Right forelimb (tissue), 1 donor: ENCODE measurements at regions not wholly inside any gene's neighbourhood (a gene's known extent, or its start where the extent isn't known, plus 50 kb on each side); places are given as distances from the start of the nearest gene placed in this dataset.
"Not testable (repeated sequence)": the region's sequence is repeated elsewhere in the genome, so short reads cannot be mapped to it uniquely, and the experiment has no call there.

Experiments
- DNase-seq: peaks from one replicate; pipeline ENCODE4 v3.0.0-alpha.2; 2018

DNA sequence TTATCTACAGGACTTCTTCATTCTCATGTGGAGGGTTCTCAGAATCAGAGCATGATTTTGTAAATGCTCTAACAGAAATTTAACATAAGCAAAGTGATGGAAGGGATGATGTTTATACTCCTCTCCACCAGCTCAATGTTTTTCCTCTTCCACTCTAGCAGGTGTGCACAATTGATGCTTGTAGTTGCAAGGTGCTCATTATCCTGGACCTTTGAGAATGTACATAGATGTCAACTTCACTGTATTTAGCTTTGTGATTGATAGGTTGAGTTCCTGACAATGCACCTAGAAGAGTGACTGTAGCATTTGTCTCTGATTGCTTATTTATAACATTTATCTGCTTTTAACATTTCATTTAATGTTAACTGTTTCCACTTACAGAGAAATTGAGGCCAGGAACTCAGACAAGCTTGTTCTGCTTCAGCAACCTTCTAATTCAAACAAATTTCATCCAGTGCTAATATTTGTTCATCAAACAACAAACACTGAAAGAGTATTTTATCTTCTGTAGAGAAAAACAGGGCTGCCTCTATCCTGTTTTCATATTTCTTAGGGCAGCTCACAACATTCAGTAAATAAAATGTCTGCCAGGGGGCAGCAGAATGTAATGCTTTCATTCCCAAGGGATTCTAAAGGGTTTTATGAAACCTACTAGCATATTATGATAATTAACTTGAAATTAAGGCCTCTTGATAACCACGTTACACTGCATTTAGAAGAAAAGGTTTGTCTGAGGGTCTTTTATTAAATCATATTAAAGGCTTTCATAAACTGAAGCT is 127.9 kb upstream of the NOL4 start:
- DNase-seq = no peak

DNA sequence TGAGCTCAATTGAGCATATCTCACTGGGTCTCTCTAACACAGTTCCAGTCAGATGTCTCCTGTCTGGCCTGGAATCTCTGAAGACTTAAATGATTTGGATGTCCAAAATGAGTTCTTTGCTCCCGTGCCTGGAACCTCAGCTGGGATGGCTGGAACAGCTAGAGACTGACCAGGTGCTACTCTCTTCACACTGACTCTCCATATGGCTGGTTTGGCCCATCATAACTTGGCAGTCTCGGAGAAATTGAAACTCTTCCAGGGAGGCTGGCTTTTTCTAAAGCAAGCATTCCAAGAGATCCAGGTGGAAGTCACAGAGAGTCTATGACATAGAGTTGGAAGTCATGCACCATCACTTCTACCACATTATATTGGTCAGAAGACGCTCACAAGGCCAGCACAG is 129.6 kb upstream of the NOL4 start:
- DNase-seq = no peak

DNA sequence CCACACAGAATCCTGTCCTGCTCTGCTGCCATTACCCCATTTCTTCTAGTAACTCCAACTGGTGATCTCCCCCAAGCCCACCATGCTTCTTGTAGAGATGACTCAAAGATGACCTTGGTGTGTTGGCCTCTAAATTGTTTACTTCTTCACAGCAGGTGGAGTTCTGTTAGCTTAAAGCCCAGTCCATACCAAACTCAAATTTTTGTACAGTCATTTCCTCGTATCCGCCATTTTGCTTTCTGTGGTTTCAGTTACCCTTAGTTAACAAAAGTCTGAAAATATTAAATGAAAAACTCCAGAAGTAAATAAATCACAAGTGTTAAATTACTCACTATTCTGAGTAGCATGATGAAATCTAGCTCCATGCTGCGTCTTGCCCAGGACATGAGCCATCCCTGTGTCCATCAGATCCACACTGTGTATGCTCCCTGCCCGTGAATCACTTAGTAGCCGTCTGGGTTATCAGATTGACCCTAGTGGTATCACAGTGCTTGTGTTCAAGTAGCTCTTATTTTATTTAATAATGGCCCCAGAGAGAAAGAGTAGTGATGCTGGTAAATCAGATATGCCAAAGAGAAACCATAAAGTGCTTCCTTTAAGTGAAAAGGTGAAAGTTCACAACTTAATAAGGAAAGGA is 133.3 kb upstream of the NOL4 start:
- no peak for DNase-seq

DNA sequence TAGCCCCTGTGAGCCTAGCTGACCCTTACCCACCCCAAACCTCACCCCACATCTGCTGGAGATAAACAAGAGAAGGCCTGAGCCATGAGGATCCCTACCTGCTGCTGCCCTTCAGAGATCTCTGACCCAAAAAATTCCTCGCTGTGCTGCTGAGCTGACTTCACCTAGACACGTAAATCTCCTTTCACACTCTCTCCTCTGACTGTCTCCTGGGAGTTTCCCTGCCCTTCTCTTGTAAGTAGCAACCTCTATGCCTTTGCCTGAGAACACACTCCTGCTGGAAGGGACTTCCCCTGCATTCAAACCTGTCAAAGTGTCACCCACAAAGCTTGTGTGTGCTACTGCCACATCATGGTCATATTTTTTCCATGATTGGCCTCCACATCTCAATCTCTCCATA is 134.2 kb upstream of the NOL4 start:
- DNase-seq = no peak

DNA sequence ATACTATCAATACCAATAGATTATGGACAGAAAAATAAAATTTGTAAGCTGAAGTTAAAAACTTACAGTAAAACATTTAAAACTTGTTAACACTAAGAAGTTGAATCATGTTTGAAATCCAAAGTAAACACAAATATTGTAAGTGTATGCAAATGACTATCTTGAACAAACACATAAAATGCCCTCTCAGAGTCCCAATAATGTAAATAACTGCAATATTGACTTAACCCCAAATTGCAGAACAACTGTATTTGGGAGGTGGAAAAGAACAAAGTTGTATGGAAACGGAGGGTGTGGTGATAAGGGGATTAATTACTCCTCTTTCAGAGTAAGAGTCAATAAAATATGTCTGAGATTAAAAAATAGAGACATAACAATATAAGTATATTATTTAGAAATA is 140.0 kb upstream of the NOL4 start:
- no peak for DNase-seq

DNA sequence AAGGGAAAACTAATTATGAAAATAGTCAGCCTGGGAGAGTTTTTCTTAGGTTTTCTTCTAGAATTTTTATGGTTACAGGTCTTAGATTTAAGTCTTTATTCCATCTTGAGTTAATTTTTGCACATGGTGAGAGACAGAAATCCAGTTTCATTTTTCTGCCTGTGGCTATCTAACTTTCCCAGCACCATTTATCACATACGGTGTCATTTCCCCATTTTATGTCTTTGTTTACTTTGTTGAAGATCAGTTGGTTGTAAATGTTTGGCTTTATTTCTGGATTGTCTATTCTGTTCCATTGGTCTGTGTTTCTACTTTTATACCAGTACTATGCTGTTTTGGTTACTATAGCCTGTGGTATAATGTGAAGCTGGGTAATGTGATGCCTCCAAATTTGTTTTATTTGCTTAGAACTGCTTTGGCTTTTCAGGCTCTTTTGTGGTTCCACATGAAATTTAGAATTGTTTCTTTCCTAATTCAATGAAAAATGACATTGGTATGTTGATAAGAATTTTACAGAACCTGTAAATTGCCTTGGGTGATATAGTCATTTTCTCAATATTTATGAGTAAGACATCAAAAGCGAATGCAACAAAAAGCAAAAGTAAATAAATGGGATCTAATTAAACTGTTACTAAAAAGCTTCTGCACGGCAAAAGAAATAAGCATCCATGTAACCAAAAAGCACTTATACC is 146.1 kb upstream of the NOL4 start:
- no peak for DNase-seq

DNA sequence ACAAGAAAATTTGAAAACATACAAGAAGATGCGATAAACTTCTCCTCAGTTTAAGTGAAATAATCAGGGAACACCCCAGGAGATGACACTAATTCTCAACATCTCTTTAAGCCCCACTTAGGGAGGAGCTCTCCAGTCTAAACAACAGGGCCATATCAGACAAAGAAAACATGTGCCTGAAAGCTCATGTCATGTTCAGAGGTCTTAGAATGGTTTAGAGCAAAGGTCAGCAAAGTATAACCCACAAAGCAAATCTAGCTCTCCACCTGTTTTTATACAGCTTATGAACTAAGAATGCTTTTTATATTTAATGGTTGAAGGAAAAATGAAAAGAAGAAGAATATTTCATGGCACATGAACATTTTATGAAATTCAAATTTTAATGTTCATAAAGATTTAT is 155.6 kb upstream of the NOL4 start:
- no peak for DNase-seq

DNA sequence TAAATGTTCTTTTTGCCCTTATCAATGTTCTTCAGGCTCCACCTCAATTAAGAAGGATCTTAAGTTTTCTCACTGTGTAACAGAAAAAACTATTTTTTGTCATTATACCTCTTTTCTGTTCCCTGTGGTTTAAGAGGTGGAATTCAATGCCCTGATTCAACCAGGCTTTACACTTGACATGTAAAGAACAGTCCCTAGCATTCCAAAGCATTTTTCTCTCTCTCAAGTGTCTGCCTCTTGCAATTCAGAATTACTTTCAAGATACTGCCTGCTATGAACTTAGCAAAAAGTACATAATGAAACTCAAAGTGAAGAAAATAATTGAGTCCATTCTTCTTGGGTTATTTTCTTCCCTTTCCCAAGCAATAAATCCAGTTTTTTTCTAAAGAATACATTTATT is 160.6 kb upstream of the NOL4 start:
- DNase-seq = no peak

DNA sequence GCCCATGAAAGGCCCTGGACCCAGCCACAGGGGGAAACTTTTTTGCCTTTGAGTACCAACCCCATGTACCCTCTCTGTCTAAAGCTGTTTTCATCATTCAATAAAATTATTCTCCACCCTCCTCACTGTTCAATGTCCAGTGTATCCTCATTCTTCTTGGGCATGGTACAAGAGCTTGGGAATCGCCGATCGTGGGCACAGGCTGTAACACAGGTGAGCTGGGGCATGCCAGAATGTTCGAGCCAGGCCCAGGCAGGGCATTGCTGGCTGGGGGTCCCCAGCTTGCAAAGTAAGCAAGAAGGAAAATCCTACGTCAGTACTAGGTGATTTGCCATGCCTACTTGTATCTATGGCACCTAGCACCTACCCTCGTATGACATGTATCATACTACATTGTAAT is 162.1 kb upstream of the NOL4 start:
- no peak for DNase-seq

DNA sequence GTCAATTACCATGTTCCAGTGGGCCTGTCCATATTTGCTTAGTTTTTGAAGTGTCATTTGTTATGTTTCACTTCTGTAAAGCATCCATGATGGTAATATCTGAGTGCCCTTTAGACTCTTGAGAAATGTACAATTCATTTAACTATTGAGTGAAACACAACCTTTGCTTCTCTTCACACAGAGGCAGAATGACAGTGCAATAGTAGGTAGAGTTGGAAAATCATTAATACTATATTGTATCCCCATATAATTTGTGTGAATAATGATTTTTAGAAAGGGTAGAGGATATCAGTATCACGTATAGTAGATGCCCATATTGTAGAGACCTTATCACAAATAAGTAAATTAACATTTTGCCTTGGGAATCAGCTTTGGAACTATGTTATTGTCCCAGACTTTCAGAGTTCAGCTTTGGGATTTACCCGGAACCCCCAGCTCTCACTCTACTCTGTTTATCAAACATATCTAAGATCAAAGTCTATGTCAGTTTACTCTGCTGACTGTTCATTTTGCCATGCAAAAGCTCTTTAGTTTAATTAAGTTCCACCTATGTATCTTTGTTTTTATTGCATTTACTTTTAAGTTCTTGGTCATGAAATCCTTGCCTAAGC is 172.7 kb upstream of the NOL4 start:
- no peak for DNase-seq

DNA sequence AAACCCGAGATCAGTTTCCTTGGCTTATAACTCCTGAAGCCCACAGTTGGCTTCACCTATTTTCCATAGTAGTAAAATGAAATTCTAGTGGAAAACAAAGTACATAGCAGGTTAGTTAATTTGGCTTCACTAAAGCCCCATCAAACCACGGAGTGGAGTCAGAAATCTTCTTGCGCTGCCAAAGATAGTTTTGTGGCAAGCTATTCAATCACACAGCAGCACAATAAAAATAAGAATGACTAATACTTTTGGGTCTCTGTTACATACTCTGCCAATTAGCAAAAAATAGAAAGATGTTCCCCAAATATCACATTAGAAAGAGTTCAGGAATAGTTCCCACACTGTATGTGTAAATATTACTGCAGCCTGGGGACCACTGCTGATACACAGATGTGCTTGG is 175.2 kb upstream of the NOL4 start:
- no peak for DNase-seq

DNA sequence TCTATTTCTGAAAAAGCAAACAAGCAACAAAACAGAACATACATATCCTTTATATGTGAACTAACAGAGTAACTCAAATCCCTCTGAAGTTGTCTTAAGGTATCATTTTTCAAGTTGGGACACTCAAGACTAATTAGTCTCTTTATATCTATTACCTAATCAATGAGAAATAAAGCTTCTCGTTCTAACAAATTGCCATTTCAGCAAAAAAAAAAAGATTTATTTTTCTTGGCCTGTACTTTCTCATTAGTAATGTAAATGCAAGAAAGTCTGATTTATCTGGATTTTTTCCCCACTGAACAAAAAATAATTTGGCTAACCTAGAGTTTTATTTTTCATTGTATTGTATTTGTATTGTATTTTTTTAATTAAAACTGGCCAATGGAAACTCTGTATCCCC is 176.1 kb upstream of the NOL4 start:
- no peak for DNase-seq

DNA sequence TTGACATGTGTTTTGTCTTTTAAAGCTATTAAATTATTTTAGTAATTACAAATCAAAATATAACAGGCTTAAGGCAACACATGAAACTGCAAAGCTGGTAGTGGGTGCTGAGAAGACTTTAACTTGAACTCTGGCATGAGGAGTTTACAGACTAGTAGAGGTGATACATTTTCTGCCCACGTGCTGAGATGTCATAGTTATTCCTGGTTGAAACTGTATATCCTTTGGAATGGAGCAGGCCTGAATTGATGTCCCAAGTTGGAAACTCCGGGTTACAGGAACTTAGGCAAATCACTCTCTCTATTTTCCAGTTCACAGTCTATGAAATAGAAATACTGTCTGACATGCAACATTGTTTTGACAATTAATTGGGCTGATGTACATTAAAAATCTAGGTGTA is 177.1 kb upstream of the NOL4 start:
- DNase-seq = no peak

DNA sequence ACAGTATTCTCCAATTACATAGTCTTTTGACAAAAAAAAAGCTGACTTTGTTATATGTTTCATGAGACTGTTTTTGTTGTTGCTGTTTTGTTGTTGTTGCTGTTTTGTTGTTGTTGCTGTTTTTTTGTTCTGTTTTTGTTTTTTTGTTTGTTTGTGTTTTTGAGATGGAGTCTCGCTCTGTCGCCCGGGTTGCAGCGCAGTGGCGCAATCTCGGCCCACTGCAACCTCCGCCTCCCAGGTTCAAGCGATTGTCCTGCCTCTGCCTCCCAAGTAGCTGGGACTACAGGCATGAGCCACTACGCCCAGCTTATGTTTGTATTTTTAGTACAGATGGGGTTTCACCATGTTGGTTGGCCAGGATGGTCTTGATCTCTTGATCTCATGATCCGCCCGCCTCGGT is 182.8 kb upstream of the NOL4 start:
- not testable (repeated sequence) for DNase-seq

DNA sequence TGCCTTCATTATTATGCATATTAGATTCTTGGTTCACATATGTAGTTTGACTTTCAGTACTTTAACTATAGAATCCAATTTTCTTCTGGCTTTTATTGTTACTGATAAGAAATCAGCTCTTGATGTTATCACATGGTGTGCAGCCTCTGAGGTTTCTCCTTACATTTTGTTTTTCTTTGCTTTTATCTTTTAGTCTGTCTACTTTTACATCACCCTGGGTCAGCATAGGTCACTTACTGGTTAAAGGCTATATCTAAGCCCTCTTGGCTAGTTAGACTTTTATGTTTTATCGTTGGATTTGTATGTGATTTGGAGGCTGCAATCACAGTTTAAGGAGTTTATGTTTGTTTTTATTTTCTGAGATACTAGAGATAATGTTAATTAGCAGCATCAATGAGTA is 187.2 kb upstream of the NOL4 start:
- DNase-seq = no peak

DNA sequence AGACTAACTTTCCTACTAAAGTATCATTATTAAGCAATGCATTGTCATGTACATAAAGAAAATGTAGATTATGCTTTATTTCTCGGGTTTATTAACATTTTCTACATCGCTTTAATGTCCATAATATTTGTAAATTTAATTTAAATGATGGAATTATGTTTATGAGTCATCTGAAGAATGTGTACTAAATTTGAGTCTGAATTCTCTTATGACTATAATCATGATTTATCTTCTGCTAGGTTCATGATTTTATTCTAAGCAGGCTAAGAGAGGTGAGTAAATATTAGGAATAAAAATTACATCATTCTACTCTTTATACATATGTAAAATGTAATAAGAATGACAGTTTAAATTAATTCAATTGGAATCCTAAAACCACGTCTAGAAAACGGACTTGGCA is 206.3 kb upstream of the NOL4 start:
- no peak for DNase-seq

DNA sequence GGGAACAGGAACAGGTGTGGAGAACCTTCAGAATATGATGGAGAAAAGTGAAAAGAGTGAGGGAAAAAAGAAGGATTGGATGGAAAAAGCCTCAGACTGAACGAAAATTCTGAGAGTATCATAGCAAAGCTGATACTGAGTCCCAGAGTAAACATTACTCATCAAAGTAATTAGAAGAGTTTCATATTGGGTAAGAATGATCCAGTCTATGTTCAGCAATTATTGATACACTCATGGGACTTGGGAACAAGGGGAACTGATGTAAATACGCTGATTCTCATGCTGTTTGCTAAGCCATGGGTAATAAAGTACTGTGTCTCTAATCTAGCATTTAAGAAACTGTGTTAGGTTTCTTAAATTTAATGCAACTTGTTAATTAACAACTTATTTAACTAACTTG is 219.9 kb upstream of the NOL4 start:
- DNase-seq = no peak

DNA sequence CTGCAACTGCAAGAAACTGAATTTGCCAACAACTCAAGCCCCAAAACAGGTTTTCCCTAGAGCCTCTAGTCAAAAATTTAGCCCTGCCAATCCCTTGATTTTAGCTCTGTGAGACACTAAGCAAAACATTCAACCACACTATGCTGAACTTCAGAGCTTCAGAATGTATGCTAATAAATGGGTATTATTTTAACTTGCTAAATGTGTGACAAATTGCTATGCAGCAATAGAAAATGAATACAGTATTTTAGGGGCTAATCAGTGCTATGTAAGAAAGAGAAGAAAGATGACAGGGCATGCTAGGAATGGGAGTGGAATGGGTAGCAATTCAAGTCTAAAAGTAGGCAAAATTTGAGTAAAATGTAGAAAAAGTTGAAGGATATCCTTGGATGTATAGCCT is 223.9 kb upstream of the NOL4 start:
- DNase-seq = no peak

DNA sequence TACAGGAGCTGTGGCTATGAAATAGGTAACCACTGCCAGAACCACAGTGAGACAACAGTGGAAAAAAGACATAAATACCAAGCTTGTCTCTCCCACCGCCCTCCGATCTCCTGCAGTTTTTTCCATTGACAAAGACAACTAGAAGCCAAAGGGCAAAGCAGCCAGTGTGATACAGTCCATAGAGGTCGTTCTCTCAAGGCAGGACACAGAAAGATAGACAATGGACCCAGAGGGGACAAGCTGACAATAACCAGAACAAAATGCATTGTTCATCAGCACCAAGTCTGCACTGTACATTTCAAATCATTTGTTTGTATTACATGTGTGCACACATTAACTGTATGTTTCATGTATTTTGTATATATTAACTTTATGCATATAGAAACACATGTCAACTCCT is 233.0 kb upstream of the NOL4 start:
- no peak for DNase-seq

DNA sequence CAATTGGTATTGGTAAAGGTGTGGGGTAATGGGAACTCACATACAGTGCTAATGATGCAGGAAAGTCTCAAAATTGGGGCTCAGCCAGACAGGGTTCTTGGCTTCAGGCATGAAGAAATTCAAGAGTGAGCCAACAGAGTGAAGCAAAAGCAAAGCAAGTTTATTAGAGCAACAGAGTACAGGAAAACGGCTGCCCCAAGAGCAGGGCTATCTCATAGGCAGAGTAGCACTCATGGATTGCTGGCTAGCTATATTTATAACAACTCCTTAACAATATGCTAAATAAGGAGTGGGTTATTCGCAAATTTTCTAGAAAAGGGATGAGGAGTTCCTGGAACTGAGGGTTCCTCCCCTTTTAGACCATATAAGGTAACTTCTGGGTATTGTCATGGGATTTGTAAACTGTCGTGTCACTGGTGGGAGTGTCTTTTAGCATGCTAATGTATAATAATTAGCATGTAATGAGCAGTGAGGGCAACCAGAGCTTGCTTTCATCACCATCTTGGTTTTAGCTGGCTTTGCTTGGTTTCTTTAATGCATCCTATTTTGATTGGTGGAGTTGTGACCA is 233.8 kb upstream of the NOL4 start:
- DNase-seq = no peak

DNA sequence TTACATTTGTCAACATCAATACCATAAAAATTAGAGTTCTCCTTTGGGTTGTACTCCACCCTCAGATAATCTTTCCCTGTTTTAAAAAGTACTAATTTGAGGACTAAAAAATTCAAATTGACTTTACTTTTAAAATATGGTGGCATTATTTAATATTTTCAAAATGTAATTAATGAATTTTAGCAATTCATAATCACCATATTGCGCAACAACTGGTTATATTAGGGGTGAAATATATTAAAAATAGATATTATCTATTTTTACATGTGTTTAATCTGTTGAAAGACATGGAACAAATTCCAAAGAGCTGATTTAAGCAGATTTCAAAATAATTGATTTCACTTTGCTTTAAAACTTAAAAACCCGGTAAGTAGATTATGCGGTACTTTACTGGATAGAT is 236.6 kb upstream of the NOL4 start:
- no peak for DNase-seq

DNA sequence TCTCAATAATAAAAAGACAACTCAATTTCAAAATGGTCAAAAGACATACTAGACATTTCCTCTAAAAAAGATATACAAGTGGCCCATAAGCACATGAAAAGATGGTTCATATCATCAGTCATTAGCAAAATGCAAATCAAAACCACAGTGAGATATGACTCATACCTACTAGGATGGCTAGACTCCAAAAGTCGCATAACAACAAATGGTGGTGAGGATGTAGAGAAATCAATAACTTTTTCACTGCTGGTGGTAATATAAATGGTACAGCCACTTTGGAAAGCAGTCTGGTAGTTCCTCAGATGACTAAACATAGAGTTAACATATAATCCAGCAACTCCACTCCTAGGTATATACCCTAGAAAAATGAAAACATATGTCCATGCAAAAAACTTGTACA is 242.3 kb upstream of the NOL4 start:
- DNase-seq = no peak

DNA sequence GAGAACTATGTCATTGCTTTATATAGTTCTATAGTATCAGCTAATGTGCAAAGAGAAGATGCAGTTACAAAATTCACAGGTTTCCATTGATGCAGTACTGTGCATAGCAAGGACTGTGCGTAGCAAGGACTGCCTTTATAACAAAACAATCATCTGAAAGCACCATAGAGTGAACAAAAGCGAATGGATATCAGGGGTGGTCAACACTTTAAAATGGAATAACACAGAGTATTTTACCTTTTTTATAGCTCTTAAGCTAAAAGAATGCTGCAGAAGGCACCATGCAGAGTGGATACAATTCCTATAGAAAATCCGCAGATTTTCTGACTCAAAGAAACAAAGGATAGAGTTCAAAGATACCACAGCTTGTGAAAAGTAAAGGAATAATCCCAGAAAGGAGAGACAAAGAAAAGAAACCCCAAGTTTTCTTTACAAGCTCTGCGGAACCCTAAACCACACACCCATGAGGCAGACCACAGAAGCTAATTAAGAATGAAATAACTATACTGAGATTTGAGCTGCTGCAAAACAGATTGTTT is 229.9 kb upstream of the DTNA start:
- no peak for DNase-seq
